GM21717 (cell line): ENCODE measurements at regions not wholly inside any gene's neighbourhood (a gene's known extent, or its start where the extent isn't known, plus 50 kb on each side); places are given as distances from the start of the nearest gene placed in this dataset.

ENCODE experiments used
- ATAC-seq: cut with Tn5 transposase; IDR thresholded peaks from one replicate; pipeline ENCODE4 v1.9.1; 2021; ENCODE audit warnings: mild to moderate bottlenecking, moderate library complexity; ENCODE audit not compliant: unreplicated experiment

DNA sequence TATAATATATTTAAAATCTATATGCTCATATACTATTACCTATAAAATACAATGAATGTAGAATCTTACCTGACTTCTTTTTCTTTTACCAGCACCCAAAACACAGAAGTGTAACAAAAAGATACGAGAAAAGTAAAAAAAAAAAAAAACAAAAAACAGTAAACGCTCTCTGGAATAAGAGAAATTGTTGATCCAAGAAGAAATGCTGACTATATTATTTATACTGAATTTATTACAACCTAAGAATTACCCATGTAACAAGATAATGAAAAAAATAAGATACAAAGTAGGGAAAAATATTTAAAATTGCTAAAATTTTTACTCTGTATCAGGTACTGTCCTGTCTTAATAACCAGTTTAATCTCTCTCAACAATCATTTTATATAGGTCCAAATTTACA lies 787.9 kb upstream of the MAN1A1 start:
- no peak for ATAC-seq

DNA sequence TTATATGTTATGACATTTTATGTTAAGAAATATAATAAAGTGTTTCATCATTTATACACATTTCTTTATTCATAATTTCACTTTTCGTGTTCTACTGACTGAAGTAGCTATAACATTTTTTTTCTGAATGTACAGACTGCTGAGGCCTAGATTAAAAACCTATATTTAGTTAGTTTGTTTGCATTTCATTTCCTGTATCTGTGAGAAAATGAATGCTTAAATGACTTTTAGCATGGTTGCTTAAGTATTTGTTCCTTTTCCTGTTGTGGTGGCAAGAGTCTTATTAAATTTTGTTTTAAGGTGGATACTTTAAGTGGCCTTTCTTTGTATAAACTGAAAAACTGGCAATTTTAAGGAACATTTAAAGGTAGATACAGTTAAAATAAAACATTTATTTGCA lies 779.7 kb upstream of the MAN1A1 start:
- no peak for ATAC-seq

DNA sequence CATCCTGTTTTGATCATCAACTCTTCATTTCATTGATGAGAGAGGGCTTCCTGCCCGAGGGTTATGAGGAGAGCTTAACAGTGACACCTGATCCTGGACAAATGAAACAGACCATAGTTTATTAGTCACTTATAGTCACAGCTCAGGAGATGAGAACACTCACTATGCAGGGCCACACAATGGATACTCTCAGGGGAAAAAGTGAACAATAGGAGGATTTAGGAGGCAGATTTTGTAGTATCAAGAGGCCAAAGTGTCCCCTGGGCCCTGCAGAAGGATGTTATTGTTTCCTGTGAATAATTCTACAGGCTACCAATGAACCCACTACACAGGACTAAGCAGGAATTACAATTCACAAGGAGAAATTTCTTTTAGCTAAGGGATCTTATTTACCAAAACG lies 772.8 kb upstream of the MAN1A1 start:
- ATAC-seq = no peak

DNA sequence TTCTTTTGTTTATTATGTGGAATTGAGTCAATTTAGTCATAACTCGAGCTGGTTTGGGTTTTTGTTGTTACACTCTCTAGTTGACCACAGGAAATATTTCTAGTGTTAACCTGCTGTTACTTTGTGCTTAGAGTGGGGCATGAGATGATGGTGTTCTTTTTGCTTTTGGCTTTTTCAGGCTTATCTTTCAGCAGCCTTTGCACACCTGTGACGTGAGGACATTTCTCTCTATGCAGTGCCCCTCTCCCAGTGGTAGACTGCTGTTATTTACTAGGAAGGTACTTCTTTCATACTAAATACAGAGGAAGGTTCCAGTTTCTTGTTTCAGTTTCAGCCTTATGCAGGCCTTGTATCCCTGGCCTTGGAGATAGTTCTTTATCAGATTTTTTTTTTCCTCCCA lies 766.8 kb upstream of the MAN1A1 start:
- ATAC-seq = peak; percentile 63

DNA sequence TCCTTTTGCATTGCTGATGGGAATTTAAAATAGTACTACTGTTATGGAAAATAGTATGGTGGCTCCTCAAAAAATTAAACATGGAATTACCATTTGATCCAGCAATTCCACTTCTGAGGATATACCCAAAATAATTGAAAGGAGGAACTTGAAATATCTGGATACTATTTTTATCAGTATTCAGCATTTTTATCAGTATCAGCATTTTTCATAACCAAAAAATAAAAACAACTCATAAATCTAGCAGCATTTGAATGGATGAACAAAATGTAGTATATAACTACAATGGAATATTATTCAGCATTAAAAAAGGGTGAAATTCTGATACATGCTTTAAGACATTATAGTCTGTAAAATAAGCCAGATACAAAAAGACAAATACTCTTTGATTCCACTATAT lies 763.4 kb upstream of the MAN1A1 start:
- no peak for ATAC-seq

DNA sequence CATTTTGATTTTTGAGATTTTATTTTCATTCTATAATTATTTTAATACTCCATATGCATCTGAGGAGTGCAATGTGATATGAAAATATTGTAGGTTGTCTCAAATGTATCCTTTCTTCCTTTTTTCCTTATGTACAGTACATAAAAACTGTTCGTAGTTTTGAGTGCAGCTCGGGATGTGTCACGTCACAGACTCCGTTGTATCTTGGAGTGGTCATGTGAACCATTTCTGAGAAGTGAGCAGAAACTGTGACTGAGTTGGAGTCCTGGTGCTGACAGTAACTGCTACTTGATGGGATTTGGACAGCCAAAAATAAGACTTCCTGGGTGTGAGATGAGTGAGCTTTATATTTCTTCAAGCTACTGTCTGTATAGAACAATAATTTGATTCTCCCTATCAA lies 761.4 kb upstream of the MAN1A1 start:
- no peak for ATAC-seq

DNA sequence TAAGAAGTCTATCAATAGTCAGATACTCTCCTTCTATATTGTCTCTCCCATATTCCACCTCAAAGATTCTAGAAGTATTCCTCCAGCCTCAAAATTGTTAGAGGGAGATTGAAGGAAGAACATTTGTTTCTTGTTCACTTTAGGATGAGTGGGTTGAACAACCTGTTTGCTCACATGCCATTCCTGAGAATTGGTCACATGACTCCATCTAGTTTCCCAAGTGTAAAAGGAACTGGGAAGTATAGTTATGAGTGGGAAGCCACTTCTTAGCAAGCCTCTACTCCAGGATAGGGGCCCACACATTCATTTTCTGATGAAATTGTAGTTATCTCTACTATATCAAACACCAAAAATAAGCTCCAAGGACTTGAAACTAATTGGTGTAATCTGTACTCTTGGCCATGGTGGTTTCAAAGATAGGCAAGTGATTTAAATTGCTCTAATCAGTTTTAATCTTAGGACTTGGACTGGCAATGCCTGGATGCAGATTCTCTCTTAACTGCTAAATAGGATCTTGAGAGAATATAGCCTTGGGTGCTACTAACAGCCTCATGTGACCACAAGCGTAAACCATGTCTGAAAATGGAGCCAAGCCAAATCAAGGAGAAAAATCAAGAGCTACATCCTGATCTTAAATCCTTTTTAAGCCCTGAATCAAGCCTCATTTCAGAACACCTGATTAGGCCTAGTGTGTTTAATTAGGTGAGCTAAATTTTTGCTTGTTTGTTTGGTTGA lies 758.7 kb upstream of the MAN1A1 start:
- ATAC-seq = no peak

DNA sequence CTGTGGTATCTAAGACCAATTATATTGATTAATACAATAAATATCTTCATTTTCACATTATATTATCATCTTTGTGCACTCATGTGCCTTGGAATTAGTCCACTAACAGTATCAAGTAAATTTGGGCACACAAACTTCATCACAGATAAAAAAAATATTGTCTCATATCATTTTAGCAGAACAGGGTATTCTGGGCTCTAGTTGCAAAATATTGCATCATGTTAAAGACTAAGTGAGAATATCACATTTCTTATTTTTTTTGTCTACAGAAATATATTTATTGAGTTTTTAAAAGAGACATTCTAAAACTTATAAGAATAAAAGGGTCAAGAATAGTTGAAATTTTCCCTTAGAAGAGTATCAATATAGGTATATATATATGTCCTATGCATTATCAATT lies 754.1 kb upstream of the MAN1A1 start:
- no peak for ATAC-seq

DNA sequence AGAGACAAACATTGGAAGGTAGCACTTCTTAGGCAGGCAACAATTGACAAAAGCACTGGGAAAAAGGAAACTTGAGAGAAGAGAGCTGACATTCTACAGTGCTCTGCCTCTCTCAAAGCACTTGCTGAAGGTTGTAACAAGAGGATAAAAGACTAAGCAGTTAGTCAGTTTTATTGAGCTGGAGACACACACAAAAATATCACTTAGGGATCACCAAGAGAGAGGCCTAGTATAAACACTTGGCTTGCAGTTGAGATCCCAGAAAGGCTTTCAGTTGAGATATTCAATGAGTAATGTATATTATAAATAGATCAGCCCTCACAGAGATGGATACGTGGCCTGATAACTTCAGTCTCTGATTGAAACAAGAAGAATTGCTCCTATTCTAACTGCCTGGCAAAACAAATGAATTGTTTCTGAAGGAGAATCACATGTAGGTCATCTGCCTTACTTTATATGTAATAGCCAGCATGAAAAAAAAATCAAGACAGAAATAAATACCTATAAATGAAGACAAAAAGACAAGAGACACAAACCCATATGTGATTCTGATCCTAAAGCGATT lies 747.2 kb upstream of the MAN1A1 start:
- ATAC-seq = no peak

DNA sequence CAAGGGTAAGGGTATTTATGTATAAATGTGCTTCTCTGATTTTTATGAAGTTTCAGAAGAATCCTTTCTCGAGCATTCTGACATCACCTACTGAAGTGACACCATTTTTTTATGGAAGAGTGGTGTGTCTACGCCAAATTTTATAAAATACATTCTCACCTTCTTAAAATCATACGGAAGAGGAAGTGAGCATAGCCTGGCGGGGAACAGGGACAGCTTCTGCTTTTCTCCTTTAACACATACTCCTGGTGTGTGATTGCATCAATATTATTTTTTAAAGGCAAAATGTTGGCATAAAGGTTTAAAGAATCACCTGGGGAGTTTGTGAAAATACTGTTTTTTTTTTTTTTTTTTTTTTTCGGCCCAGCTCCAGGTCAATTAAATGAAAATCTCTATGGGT lies 733.6 kb upstream of the MAN1A1 start:
- no peak for ATAC-seq

DNA sequence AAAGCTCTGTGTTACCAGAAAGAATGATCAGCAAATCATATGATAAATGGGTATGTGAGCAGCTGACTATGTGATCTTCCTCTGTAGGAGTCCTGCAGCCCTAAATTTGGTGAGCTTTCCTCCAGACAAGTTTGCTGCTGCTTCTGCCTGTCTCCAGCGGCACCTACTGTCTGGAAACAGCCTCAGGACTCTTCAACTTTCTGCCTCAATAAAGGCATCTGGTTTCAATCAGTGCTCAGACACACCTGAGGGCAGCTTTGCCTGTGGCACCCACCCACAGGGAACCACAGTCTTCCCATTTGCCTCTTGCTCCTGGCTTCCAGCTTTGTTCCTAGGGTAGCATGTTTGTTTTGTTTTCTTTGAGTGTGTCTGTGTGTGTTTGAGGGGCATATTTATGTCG lies 727.9 kb upstream of the MAN1A1 start:
- no peak for ATAC-seq

DNA sequence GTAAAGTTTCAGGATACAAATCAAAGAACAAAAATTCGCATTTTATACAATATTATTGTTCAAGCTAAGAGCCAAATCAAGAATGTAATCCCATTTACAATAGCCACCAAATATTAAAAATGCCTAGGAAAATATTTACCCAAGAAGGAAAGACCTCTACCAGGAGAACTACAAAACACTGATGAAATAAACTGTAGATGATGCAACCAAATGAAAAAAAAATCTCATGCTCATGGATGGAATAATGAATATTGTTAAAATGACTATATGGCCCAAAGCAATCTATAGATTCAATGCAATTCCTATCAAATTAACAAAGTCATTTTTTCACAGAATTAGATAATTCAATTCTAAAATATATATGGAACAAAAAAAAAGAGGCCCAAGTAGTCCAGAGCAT lies 708.8 kb upstream of the MAN1A1 start:
- ATAC-seq = no peak

DNA sequence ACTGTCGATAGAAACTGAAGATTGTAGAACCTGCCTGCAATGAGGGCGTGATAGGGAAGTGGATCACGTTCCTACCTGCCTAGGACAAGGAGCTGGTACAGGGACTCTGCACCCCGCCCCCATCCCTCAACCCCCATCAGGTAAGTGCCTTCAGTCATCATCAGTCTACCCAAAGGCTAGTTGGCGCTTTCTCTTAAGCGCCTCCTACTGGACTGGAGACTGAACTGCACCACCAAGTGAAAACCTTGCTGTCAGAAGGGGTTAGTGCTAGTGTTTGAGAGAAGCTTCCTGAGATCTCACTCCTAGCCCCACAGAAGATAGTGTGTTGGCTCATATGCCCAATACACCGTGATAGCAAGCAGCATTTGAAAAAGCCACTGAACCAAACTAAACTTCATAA lies 706.5 kb upstream of the MAN1A1 start:
- ATAC-seq = peak; percentile 76

DNA sequence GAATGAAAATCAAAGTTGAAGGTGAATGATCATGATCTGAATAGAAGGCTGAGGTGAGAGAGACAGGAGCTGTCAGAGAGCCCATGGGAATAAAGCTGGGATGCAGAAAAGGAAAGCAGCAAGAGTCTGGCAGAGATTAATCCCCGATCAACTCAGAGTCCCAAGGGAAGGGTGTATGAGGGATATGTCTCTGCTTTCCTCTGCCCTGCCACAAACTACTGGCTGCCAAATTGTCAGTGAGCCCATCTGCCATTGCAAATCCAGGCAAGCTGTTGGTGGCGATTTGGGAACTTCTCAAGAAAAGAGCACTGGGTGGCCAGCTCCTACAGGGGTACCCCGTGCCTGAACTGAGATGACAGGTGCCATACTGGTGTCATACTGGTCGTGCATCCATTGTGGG lies 705.5 kb upstream of the MAN1A1 start:
- ATAC-seq = no peak

DNA sequence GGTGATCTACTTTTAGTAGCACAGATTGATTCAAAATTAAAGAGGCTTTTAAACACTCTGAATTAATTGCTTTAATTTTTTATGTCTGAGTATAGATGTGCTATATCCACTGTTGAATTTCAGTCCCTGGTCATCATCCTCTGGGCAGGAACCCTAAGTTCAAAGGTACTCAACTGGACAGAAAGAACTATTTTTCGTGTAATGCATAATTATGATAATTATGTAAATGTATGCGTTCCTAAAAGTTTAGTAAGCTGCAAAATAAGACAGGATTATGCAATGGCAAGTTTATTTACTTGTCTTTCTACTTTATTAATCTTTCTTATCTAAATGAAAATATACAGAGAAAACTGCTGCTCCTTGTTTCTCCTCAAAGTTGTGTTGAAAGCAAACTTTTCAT lies 690.1 kb upstream of the MAN1A1 start:
- ATAC-seq = no peak

DNA sequence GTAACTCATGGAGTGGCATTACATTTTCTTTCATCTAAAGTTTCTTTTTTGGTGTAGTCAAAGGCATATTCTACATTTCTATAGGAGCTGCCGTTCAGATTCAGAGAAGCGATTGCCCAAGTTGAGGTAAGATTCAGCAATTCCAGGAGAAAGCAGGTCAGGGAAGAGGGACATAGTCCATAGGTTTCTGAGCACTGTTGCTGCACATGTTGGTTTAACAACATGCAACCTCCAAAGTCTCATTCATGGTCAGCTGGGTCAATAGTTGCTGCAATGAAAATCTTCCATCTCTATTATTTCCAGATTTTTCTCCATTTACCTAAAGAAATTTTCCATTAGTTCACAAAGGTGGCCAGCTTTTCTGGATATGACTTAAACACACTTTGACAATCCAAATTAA lies 682.3 kb upstream of the MAN1A1 start:
- no peak for ATAC-seq

DNA sequence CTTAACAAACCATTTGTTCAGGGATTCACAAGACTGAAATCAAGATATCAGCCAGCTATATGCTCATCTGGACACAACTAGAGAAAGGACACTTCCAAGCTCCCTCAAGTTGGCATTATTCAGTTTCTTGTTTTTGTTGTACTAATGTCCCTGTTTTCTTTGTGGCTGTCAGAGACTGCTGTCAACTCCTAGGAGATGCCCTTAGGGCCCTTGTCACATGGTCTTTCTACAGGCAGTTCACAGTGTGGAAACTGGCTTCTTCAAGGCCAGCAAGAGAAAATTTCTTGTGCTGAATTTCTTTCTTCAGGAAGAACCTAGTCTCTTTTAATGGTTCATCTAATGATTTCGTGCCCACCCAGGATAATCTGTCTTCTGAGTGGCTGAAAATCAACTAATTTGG lies 677.2 kb upstream of the MAN1A1 start:
- no peak for ATAC-seq

DNA sequence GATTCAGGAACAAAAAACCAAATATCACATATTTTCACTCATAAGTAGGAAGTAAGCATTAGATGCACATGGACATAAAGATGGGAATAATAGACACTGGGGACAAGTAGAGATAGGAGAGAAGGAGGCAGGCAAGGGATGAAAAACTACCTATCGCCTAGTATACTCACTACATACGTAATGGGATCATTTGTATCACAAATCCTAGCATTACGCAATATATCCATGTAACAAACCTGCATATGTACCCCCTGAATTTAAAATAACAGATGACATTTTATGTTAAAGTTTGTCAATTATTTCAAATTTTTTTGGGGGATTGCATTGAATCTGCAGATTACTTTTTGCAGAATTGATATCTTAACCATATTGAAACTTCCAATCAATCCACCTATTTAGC lies 660.5 kb upstream of the MAN1A1 start:
- no peak for ATAC-seq

DNA sequence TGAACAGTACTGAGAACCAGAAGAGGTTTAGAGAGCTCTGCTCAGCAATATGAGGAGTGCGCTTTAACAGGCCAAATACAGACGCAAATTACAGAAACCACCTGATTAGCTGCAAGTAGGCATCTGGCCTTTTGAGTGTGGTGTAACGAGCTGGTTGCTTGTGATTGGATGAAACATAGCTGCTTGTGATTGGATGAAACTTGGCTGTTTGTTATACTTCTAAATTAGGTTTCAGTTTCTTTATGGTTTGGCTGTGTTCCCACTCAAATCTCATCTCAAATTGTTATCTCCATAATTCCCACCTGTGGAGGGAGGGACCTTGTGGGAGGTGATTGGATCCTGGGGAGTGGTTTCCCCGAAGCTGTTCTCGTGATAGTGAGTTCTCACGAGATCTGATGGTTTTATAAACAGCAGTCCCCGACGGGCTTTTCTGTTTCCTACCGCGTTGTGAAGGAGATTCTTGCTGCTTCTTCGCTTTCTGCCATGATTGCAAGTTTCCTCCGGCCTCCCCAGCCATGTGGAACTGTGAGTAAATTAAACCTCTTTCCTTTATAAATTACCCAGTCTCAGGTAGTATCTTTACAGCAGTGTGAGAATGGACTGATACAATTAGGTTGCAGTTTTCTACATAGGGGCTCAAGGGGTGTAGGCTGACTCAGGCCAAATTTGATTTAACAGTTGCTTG lies 655.9 kb upstream of the MAN1A1 start:
- ATAC-seq = no peak

DNA sequence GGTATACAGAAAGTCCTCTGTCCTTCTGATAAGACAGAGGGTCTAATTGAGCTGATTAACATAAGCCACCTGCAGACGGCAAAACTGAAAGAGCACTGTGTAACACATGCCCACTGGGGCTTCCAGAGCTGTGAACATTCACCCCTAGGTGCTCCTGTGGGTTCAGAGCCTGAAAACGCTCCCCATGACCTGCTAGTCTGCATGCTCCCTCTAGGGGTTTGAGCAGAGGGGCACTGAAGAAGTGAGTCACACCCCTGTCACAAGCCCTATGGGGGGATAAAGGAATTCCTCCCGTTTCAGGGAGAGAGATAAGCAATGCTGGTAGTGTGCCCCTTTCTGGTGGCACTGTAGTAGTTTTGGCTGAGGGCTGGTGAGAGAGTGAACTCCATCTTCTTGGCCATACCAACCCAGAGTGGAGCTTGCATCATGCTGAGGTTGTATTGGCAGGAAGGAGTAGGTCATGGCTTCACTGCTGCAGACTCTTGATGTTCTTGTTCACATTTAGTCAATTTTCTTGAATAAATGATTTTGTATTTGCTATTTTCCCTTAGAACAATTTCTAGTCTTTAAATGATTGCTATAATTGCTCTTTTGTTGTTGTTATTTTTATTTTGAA lies 637.5 kb upstream of the MAN1A1 start:
- no peak for ATAC-seq

DNA sequence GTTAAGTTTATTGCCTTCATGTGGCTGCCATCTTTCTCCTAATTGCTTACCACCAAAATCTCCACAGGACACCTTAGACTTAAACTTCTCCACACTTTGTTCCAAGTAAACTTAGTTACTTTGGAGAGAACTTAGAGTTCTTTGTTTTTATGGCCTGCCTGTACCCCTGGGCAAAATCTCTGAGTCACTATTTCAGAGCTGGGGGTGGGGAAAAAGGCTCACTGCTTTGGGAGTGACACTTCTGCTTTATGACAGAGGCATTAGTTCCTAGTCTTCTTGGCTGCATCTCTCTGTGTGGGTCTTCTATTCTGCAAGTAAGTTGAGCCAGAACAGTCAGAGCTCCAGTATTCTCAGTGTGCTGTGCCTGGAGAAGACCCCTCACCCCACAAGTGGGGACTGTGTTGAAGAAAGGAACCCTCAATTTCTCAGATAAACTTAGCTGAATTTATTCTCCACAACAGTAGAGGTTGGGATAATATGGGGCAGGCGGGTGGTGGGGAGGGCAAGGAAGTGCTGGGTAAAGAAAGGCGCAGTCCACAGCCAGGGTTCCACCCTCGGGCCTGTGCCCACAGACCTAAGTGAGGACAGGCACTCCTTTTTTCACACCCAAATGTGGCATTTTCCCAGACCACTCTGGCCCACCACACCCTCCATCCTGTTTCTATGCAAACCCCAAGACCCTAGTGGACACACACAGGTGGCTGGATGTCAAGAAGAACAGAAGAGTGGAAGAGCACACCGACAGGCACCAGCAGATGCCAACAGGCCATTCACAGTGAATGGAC lies 636.6 kb upstream of the MAN1A1 start:
- ATAC-seq = no peak
